C4-2B (cell line): ENCODE measurements at regions not wholly inside any gene's neighbourhood (a gene's known extent, or its start where the extent isn't known, plus 50 kb on each side); places are given as distances from the start of the nearest gene placed in this dataset.

Source experiments
- H3K27ac ChIP-seq: fragments of 450-650 bp; 2 replicates; pipeline ENCODE4 v1.5.1; 2017
- ZFX ChIP-seq: fragments of 450-650 bp; IDR thresholded peaks from 2 replicates; pipeline ENCODE4 v1.6.1; 2017
- TF ChIP-seq, protein P1 (sequence below): fragments of 450-650 bp; conservative IDR thresholded peaks from 2 replicates; pipeline ENCODE4 v1.5.1; 2017; ENCODE audit warnings: mild to moderate bottlenecking

DNA sequence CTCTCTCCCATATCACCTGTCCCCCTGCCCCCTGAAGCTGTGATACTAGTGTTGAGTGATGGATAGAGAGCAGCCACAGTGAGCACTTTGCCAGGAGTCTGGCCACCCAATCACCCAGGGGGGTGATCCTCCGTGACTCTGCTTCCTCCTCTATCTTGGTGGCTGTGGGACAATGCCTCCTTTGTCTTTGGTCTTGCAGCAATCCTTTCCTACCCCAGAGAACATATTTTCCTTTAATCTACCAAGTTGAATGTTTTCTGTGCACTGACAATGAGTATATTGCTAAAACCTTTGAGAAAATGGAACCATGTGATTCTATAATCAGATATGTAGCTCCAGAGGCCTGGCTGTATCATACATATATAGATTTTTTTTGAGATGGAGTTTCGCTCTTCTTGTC lies 58.1 kb upstream of the HEPHL1 start:
- TF ChIP-seq, protein P1, sequence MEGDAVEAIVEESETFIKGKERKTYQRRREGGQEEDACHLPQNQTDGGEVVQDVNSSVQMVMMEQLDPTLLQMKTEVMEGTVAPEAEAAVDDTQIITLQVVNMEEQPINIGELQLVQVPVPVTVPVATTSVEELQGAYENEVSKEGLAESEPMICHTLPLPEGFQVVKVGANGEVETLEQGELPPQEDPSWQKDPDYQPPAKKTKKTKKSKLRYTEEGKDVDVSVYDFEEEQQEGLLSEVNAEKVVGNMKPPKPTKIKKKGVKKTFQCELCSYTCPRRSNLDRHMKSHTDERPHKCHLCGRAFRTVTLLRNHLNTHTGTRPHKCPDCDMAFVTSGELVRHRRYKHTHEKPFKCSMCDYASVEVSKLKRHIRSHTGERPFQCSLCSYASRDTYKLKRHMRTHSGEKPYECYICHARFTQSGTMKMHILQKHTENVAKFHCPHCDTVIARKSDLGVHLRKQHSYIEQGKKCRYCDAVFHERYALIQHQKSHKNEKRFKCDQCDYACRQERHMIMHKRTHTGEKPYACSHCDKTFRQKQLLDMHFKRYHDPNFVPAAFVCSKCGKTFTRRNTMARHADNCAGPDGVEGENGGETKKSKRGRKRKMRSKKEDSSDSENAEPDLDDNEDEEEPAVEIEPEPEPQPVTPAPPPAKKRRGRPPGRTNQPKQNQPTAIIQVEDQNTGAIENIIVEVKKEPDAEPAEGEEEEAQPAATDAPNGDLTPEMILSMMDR: no peak
- no peak for TF ChIP-seq ZFX
- no peak overlapping the region for H3K27ac ChIP-seq

DNA sequence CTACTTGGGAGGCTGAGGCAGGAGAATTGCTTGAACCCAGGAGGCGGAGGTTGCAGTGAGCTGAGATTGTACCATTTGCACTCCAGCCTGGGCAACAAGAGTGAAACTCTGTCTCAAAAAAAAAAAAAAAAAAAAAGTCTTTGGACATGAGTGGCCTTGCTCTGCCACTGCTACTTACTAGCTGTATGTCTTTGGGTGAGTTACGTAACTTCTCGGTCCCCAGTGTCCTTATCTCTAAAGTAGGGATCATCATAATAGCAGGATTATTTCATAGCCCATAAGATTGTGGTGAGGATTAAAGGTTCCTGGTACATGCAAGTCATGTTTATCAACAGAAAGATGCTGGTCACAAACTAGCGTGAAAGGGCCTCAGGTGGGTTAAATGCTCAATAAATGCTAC lies 53.9 kb upstream of the HEPHL1 start:
- TF ChIP-seq, protein P1: no peak
- TF ChIP-seq ZFX: no peak
- no peak overlapping the region for H3K27ac ChIP-seq

- H3K27ac ChIP-seq: no peak overlapping the region
- TF ChIP-seq ZFX: no peak
- TF ChIP-seq, protein P1: no peak
Measured at GRCh38 chr11:93967944-93968343, 53.2 kb upstream of the HEPHL1 start.

GRCh38 chr11:93969925-93970922 lies 50.9 kb upstream of the HEPHL1 start:
- no peak overlapping the region for H3K27ac ChIP-seq
- TF ChIP-seq ZFX: no peak
- TF ChIP-seq, protein P1: no peak
